HG03039 (cell line): ENCODE measurements at regions not wholly inside any gene's neighbourhood (a gene's known extent, or its start where the extent isn't known, plus 50 kb on each side); places are given as distances from the start of the nearest gene placed in this dataset.
"Not testable (repeated sequence)": the region's sequence is repeated elsewhere in the genome, so short reads cannot be mapped to it uniquely, and the experiment has no call there.

ENCODE experiments used
- ATAC-seq: cut with Tn5 transposase; IDR thresholded peaks from one replicate; pipeline ENCODE4 v1.9.1; 2021; ENCODE audit warnings: mild to moderate bottlenecking, moderate library complexity; ENCODE audit not compliant: unreplicated experiment

DNA sequence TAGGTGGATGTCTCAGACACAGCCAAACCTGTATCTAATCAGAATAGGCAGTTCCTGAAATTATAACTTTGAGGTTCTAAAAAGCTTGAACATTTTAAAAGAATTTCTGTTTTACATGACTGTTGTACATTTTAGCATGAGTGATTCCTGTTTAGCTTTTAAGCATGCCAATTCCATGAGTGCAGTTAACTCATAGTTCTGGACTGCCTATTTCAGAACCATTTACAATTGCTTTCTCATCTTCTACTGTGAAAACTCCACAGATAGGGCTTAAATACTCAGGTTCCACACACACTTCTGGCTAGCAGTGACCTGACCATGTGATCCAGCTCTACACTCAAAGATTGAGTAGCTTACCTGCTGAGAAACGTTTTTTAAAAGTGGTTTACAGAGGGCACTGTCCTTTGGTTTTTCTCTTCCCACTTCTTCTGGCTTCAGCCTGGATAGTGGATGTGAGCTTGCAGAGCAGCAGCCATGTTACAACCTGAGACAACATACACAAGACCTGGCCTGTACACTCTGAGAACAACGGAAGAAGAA, 280.8 kb downstream of the ANKRD50 start:
- no peak for ATAC-seq

DNA sequence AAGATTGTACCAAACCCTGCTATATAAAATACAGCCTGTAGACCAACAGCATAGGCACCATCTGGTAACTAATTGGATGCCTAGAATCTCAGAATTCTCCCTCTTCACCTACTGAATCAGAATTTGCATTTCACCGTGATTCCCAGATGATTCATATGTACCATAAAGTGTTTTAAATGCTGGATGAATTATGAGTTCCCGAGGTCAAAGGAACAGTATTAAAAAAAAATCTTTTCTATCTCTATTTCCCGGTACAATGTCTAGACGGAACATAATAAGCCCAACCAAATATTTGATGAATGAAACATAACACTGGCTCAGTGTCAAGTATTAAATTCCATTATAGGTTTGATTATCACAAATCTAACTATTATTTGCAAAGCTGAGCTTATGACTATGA, 280.0 kb downstream of the ANKRD50 start:
- no peak for ATAC-seq

DNA sequence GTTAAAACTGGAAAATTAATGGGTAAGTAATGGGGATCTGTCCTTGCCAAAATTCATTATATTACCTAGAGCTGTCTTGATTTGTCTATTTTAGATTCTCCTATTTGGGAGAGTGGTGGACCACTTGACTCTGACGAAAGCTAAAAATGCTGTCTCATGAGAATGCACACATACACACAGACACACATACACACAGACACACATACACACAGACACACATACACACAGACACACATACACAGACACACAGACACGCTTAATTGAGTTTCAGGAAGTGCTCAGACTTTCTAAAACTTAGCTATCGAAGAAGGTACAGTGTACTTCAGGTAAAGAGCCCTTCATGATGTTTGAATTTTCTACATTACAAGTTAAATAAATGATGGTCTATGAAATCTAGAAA, 279.5 kb downstream of the ANKRD50 start:
- ATAC-seq = no peak

DNA sequence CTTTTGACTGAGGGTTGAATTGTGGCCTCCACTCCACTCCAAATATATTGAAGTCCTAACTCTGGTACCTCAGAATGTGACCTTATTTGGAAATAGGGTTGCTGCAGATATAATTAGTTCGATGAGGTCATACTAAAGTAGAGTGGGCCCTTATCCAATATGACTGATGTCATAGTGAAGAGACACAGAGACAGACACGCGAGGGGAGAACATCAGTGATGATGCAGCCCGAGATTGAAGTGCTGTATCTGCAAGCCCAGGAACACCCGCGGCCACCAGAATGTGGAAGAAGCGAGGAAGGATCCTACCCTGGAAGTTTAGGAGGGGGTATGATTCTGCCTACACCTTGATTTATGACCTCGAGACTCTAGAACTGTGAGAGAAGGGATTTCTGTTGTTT, 279.0 kb downstream of the ANKRD50 start:
- no peak for ATAC-seq

DNA sequence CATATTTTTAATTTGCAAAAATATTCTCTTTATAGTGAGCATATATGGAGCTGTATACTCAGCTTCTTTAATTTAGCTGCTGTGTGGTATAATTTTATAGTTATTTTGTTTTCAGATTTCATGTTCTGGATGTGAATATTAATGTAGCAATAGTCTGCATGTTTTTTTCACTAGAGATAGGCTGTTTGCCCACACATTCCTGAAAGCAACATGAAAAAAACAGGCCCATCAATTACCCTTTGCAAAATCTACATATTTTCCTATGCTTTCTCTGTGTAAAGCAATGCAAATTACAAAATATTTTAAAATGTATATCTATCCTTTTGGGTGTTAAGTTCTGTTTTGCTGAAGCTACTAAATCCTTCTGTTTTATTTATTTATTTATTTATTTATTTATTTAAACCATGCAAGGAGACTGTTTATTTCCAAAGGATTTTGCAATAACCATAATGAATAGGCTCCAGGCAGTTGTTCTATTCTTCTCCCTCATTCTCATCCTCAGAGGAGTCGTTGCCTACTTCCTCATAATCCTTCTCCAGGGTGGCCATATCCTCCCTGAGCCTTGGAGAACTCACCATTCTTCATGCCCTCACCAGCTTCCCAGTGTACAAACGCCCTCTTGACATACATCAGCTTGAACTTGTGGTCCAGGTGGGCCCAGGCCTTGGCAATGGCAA, 277.1 kb downstream of the ANKRD50 start:
- no peak for ATAC-seq

DNA sequence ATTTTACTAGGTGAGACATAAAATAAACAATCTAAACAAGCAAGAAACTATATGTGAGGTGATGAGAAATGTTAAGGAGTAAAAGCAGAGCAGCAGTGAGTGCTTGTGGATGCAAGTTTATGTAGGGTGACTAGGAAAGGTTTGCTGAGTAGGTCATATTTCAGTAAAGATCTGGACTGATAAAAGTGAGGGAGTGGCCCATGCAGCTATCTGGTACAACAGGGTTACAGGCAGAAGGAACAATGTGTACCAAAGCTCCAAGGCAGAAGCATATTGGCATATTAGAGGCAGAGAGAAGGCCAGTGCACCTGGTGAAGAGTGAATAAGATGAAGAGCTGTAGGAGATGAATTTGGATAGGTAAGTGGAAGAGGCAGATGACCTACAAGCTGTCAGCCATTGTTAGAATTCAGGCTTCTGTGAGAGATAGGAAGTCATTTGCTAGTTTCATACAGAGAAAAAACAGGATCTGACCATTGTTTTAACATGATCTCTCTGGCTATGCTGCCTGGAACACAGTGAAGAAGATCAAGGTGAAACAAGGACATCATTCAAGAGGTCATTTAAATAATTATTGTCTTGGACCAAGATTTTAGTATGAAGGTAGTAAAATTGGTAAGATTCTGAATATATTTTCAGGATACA, 274.6 kb downstream of the ANKRD50 start:
- no peak for ATAC-seq

DNA sequence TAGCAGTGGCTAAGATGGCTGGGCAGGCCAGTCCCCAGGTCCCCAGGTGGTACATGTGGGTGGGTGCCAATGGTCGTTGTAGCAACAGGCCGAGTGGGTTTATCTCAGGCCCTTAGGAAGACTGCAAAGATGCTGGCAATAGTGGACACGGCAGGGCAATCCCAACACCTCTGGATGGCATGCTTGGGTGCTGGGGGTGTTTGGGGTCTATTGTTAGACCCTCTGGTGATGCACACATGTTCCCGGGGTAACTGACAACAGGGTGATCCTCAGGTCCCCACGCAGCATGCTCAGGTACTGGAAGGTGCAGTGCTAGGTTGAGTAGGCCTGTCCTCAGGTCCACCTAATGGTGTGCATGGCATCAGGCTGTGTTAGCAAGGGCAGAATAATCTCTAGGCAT, 267.5 kb downstream of the ANKRD50 start:
- no peak for ATAC-seq

DNA sequence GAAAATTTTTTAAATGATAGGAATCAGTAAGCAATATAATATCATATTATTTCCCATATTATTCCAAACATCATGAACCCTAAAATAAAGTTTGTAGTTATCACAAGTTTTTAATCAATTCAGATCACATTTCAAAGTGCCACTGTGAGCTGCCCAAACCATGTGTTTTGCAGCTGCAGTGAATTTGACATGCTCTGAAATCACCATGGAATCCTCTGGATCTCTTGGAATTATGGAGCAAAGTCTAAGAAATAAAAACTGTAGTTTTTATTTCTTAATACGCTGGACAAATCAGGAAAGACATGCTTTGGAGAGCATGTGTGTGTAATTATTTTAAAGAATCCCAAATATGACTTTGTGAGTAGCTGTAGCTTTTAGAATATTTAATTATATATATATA, 262.7 kb downstream of the ANKRD50 start:
- no peak for ATAC-seq

DNA sequence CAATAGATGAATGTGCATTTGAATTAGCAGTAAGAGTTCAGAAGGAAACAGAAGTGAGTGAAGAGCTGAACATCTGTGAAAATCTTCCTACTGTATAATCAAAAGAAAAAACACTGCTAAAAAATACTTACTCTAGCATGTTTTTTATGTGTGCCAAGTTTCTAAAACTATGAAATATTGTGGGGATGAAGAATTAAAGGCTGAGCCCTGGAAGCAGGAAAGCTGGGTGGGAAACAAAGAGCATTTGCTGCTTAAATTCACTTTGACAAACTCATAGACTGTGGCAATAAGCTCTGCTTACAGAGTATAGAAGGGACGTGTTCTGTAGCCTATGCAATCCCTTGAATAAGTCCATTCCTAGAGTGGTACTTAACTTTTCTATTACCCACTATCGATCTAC, 261.7 kb downstream of the ANKRD50 start:
- ATAC-seq = no peak

DNA sequence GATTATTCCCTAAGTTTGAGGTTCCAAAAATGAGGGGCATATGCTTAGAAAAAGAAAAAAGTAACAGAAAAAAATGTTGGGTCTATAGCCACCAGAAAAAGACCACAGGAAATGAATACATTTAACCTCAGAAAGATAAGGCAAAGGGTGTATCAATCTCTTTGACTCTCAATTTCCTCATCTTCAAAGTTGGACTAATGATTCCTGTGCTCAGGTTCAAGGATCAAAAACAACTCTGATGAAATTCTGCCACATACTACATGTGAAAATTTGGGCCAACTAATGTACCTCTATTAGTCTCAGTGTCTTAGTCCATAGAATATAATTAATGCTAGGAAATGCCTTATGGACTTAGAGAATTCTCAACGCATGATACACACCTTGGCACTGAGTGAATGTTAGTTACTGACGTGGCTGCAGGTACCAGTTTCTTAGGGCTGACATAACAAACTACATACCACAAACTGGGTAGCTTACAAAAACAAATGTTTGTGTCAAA, 257.7 kb downstream of the ANKRD50 start:
- ATAC-seq = no peak

DNA sequence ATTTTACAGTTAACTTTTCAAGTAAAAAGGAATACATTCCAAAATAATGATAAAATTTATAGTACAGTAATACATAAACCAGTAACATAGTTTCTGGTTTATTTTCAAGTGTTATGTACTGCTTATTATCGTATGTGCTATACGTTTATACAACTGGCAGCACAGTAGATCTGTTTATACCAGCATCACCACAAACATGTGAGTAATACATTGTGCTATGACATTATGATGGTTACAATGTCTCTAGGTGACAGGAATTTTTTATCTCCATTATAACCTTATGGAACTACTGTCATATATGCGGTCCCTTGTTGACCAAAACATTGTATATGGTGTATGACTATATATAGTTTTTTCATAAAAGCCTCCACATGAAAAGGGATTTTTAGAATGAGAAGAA, 256.9 kb downstream of the ANKRD50 start:
- ATAC-seq = no peak

DNA sequence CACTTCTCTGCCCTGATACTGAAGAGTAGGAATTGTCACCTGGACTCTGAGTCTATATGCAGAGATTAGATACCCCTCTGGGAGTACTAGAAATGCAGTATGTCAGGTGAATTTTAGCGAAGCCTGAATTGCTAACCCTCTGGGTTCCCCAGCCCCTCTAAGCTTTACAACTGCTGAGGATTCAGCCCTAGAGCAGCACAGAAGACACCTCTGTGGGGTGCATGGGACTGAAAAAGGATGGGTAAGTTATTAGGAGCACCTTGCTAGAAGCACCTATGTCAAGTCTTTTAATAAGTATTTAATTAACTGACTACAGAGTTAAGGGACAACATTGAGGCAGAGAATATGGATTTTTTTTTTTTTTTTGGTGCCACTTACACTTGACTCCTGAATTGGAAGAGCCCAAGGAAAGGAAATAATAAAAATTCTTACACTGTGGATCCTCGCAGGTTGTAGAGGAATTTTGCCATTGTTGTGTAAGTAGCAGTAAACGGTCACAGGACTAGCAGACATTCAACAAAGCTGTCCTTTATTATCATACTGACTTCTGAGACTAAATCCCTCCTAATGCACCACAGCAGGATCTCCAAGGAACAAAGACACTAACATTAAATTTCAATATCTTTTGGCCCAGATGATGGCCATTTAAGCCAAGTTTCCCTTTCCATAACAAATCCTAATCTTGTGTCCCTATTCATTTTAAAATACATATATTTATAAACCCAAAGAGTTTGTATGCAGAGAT, 253.2 kb downstream of the ANKRD50 start:
- no peak for ATAC-seq

DNA sequence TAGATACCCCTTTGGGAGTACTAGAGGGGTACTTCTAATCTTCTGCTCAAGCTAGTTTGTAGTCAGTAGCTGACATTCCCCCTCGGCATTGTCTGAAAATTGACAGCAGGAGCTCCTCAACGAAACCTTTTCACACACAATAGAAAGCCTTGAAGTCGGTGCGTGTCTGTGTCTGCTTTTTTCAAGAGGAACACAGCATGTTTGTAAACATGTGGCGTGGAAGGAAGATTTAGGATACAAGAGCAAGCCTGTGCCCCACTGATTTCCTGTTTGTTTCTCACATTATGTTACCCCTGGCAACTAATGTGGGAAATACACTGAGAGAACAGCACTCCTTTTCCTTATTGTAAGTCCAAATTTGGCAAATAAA, 252.6 kb downstream of the ANKRD50 start:
- no peak for ATAC-seq

DNA sequence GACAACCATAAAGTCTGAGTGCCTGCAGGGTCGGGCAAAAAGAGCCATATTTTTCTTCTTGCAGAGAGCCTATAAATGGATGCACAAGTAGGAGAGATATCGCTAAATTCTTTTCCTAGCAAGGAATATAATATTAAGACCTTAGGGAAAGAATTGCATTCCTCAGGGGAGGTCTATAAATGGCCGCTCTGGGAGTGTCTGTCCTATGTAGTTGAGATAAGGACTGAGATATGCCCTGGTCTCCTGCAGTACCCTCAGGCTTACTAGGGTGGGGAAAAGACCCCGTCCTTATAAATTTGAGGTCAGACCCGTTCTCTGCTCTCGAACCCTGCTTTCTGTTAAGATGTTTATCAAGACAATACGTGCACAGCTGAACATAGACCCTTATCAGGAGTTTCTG, 250.9 kb downstream of the ANKRD50 start:
- not testable (repeated sequence) for ATAC-seq

DNA sequence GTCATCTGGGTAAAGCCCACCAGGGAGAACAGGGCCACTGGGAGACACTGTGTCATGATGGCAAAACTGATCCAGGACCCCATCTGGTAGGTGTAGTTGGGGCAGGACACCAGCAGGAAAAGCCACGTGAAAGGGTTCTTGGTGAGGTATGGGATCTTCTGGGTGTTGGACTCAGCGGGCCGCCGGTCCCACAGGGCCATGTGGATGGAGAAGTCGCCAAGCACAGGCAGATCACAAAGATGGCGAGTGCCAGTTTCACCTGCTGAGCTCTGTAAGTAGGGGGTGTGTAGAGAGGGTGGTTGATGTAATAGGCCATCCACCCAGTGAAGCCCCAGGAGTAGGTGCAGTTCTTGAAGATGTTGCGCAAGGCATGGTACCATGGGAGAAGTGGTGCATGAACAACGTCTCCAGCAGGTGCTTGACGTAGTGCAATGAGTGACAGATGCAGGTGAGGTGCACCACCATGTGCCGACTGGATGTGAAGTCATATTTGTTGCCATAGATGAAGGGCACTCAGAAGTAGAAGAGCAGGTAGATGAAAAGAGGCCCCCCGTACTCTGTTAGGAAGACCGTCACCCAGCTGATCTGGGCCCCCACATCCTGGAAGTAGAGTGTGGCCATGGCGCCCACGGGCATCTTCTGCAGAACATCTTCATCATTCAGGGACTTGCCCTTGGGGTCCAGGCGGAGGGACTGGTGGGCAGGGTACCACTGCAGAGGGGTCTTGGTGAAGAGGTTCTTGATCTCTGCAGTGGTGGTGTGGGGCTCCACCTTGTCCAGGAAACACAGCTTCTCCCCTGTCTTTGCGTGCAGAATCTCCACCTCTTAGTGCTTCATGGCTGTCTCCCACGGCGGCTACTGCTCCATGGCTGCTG, 249.3 kb downstream of the ANKRD50 start:
- no peak for ATAC-seq

DNA sequence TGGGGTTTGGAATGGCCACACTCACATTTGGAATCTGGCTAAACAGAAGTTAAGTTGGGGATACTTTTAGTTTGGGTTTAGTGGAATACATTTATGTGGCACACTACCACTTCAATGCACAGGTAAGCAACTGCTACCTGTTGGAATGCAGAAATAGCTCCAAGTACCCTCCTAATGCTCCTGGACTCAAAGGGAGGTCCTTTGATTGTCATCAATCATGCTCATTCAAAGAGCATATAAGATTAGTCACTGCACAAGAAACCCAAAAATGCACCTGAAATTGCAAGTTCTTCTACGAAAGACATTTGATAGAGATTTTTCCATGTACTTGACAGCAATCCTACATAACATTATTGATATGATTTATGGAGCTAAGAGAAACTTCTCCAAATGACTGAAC, 247.7 kb downstream of the ANKRD50 start:
- ATAC-seq = no peak

DNA sequence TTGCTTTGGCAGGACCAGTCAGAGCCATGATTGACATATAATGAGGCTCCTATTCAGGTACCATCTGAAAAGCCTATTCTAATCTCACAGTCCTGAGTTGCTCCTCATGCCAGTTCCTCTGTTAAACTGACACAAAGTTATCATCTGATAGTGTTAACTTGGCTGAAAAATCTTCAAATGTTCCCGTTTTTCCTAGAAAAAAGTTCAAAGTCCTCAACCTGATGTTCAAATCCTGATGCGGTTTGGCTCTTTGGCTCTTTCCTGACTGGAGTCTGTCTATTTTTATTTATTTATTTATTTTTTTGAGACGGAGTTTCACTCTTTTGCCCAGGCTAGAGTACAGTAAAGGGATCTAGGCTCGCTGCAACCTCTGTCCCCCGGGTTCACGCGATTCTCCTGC, 244.2 kb downstream of the ANKRD50 start:
- no peak for ATAC-seq

DNA sequence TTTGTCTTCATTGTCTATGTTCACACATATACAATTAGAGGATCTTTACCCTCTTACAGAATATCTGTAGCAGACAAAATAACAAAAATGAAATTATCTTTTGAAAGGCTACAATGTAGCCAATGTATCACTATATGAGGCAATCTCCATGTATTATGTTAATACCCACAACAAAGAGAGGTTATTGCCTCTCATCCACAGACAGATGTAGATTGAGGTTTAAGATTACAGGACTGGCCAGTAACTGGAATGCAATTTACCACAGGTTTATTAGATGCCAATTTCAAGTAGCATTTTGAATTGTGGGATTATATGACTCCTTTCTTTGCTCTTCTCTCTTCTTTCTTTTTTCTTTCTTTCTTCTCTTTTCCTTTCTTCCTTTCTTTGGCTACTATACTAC, 242.6 kb downstream of the ANKRD50 start:
- no peak for ATAC-seq

DNA sequence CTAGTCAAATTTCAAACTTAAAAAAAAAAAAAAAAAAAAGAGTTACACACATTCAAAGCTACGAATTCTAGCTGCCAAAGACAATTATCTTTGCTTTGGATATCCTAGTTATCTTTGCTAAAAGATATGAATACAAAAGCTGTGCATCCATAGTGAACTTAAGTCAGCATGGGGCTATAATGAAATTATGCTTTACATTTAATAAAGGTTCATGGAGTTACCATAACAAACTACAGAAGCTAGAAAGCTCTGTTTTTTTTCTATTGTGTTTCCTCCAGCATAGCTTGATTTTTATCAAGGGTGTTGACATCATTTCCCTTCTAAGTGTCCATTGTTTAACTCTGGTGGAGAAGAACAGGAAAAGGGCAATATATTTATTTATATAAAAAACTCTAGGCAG, 234.1 kb downstream of the ANKRD50 start:
- no peak for ATAC-seq

DNA sequence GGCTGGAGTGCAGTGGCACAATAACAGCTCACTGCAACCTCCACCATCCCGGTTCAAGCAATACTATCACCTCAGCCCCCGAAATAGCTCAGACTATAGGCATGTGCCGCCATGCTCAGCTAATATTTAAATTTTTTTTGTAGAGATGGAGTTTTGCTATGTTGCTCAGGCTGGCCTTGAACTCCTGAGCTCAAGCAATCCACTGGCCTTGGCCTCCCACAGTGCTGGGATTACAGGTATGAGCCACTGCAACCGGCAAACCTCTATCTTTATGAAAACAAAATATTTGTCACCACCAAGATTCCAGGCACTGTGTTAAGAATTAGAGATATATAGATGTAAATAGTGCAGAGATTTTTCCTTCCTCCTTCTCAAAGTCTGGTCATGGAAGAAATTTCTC, 232.5 kb downstream of the ANKRD50 start:
- no peak for ATAC-seq

DNA sequence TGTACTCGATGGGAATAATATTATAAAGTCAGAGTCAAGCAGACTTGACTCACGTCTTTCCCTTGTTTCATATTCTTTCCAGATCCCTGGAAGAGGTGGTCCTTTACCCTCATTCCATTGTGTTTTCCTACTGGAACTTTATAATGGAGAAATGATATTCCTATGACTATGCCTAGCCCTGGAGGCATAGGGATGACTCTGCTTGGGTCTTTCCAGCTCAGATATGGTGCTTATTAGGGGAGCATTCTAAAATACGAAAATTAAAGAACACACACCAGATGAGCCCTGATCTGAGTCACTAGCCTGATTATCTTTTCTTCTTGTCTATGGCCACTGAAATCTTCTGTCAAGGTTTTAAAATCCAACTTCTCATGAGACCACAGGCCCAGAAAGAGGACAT, 231.4 kb downstream of the ANKRD50 start:
- ATAC-seq = no peak
